ENCODE measurements at regions not wholly inside any gene's neighbourhood (a gene's known extent, or its start where the extent isn't known, plus 50 kb on each side); places are given as distances from the start of the nearest gene placed in this dataset.

GRCh38 chr12:88309546-88309945 is 167.4 kb downstream of the TMTC3 start:
- intact Hi-C loops (cut with DNase I), result no loop called here
- no peak for DNase-seq

GRCh38 chr12:88310069-88310468 is 168.0 kb downstream of the TMTC3 start:
- intact Hi-C loops (cut with DNase I), result no loop called here
- DNase-seq, result no peak

- intact Hi-C loops (cut with DNase I), result no loop called here
- DNase-seq, result no peak
Observed at GRCh38 chr12:88310666-88311065, 168.6 kb downstream of the TMTC3 start.

GRCh38 chr12:88313554-88313953 is 171.4 kb downstream of the TMTC3 start:
- intact Hi-C loops (cut with DNase I), result no loop called here
- no peak for DNase-seq

- intact Hi-C loops (cut with DNase I), result no loop called here
- DNase-seq, result no peak
Observed at GRCh38 chr12:88314706-88315105, 172.6 kb downstream of the TMTC3 start.

GRCh38 chr12:88318726-88319125 is 176.6 kb downstream of the TMTC3 start:
- intact Hi-C loops (cut with DNase I), result no loop called here

GRCh38 chr12:88325076-88325815 is 183.1 kb downstream of the TMTC3 start:
- DNase-seq, result no peak
- intact Hi-C loops (cut with DNase I), result no loop called here

More at GRCh38 chr12:88318726-88319125, 176.6 kb downstream of the TMTC3 start:
- no peak for DNase-seq

GRCh38 chr12:88325816-88326189 is 183.7 kb downstream of the TMTC3 start:
- DNase-seq, result no peak

GRCh38 chr12:88327276-88327675 is 185.2 kb downstream of the TMTC3 start:
- intact Hi-C loops (cut with DNase I), result no loop called here
- DNase-seq, result no peak

More at GRCh38 chr12:88325816-88326189, 183.7 kb downstream of the TMTC3 start:
- intact Hi-C loops (cut with DNase I), result no loop called here

GRCh38 chr12:88328090-88328489 is 186.0 kb downstream of the TMTC3 start:
- no peak for DNase-seq
- intact Hi-C loops (cut with DNase I), result no loop called here

- intact Hi-C loops (cut with DNase I), result no loop called here
- DNase-seq, result no peak
Observed at GRCh38 chr12:88329833-88330232, 187.7 kb downstream of the TMTC3 start.

- intact Hi-C loops (cut with DNase I), result no loop called here
- DNase-seq, result no peak
Observed at GRCh38 chr12:88334271-88334670, 192.2 kb downstream of the TMTC3 start.

- intact Hi-C loops (cut with DNase I), result no loop called here
Observed at GRCh38 chr12:88336076-88336739, 194.1 kb downstream of the TMTC3 start.

GRCh38 chr12:88338486-88338885 is 196.4 kb downstream of the TMTC3 start:
- no peak for DNase-seq
- intact Hi-C loops (cut with DNase I), result no loop called here

More at GRCh38 chr12:88336076-88336739, 194.1 kb downstream of the TMTC3 start:
- DNase-seq, result no peak

GRCh38 chr12:88339254-88339949 is 197.3 kb downstream of the TMTC3 start:
- intact Hi-C loops (cut with DNase I), result no loop called here

GRCh38 chr12:88339966-88340365 is 197.9 kb downstream of the TMTC3 start:
- intact Hi-C loops (cut with DNase I), result no loop called here
- no peak for DNase-seq

More at GRCh38 chr12:88339254-88339949, 197.3 kb downstream of the TMTC3 start:
- no peak for DNase-seq

GRCh38 chr12:88342251-88342806 is 200.2 kb downstream of the TMTC3 start:
- no peak for DNase-seq
- intact Hi-C loops (cut with DNase I), result no loop called here

GRCh38 chr12:88351146-88351545 is 209.0 kb downstream of the TMTC3 start:
- DNase-seq, result no peak
- intact Hi-C loops (cut with DNase I), result no loop called here

GRCh38 chr12:88354691-88355090 is 212.6 kb downstream of the TMTC3 start:
- intact Hi-C loops (cut with DNase I), result no loop called here

GRCh38 chr12:88360343-88360742 is 218.2 kb downstream of the TMTC3 start:
- intact Hi-C loops (cut with DNase I), result no loop called here
- DNase-seq, result no peak

More at GRCh38 chr12:88354691-88355090, 212.6 kb downstream of the TMTC3 start:
- no peak for DNase-seq

GRCh38 chr12:88361493-88361892 is 218.8 kb downstream of the KITLG start:
- intact Hi-C loops (cut with DNase I), result no loop called here
- DNase-seq, result no peak

Measured in posterior cingulate gyrus (tissue), 11 donors.